Colonic mucosa (tissue), 4 donors: ENCODE measurements at regions not wholly inside any gene's neighbourhood (a gene's known extent, or its start where the extent isn't known, plus 50 kb on each side); places are given as distances from the start of the nearest gene placed in this dataset.

Source experiments
- DNase-seq: peaks from one replicate; pipeline ENCODE4 v3.0.0-alpha.2; 2020
- H3K27ac ChIP-seq: fragments of 200-600 bp; one replicate; pipeline ENCODE4 v1.8.0; 2021
- H3K27me3 ChIP-seq: fragments of 200-600 bp; one replicate; pipeline ENCODE4 v1.8.0; 2021
- H3K36me3 ChIP-seq: fragments of 200-600 bp; one replicate; pipeline ENCODE4 v1.8.0; 2021
- H3K4me1 ChIP-seq: fragments of 200-600 bp; one replicate; pipeline ENCODE4 v1.8.0; 2021; ENCODE audit warnings: mild to moderate bottlenecking
- H3K4me3 ChIP-seq: fragments of 200-600 bp; one replicate; pipeline ENCODE4 v1.8.0; 2021
- H3K9ac ChIP-seq, 2 donors: one replicate each; pipeline ENCODE4 v1.7.0; 2013; ENCODE audit warnings: control low read depth in 2 of 2, low read depth in 2 of 2, low read length in 2 of 2
- H3K9me3 ChIP-seq: fragments of 200-600 bp; one replicate; pipeline ENCODE4 v1.8.0; 2021
- CTCF ChIP-seq: fragments of 200-600 bp; IDR thresholded peaks from one replicate; pipeline ENCODE4 v1.8.0; 2022; ENCODE audit warnings: antibody characterized with exemption, mild to moderate bottlenecking
- intact Hi-C: fragments of 100-400 bp; cut with DNase I; formaldehyde crosslinking; loops from one replicate; pipeline ENCODE4 v1.14.1; 2022
- donor health status: healthy.
- donor health status: DM: no; HTN: no; CAD: no.
- donor health status: DM: no; HTN: no; CAD: no.

- Histone ChIP-seq H3K4me3 (no peak overlapping the region), H3K9ac (no peak overlapping the region), H3K4me1 (no peaks in the 10 kb centered on the region), H3K36me3 (no peaks in the 10 kb centered on the region), H3K27me3 (no peaks in the 10 kb centered on the region), H3K27ac (no peak overlapping the region), H3K9me3 (no peaks in the 10 kb centered on the region)
- DNase-seq, result no peak
- no peak for TF ChIP-seq CTCF
- intact Hi-C loops, result no loop called here
Measured at GRCh38 chr14:22305607-22306006, 283.4 kb downstream of the DAD1 start.

GRCh38 chr14:22304326-22304725, 284.7 kb downstream of the DAD1 start:
- TF ChIP-seq CTCF, result no peak
- no peaks in the 10 kb centered on the region for H3K4me1 ChIP-seq
- intact Hi-C loops, result no loop called here

GRCh38 chr14:22303589-22304195, 285.3 kb downstream of the DAD1 start:
- Histone ChIP-seq H3K4me1 (no peaks in the 10 kb centered on the region), H3K4me3 (no peak overlapping the region), H3K9me3 (no peaks in the 10 kb centered on the region), H3K27ac (no peak overlapping the region), H3K36me3 (no peaks in the 10 kb centered on the region), H3K9ac (no peak overlapping the region), H3K27me3 (no peaks in the 10 kb centered on the region)
- intact Hi-C loops, result no loop called here
- DNase-seq, result no peak
- TF ChIP-seq CTCF, result peak; percentile 47

More at GRCh38 chr14:22304326-22304725, 284.7 kb downstream of the DAD1 start:
- no peaks in the 10 kb centered on the region for H3K36me3 ChIP-seq
- no peak overlapping the region for H3K27ac ChIP-seq
- no peak overlapping the region for H3K4me3 ChIP-seq
- H3K9me3 ChIP-seq, result no peaks in the 10 kb centered on the region
- DNase-seq, result no peak
- H3K27me3 ChIP-seq, result no peaks in the 10 kb centered on the region
- no peak overlapping the region for H3K9ac ChIP-seq

- no peak overlapping the region for H3K4me3 ChIP-seq
- H3K27me3 ChIP-seq, result no peaks in the 10 kb centered on the region
- H3K27ac ChIP-seq, result no peak overlapping the region
- no peak for DNase-seq
- no peak for TF ChIP-seq CTCF
- no peaks in the 10 kb centered on the region for H3K4me1 ChIP-seq
- H3K9me3 ChIP-seq, result no peaks in the 10 kb centered on the region
- intact Hi-C loops, result no loop called here
- no peaks in the 10 kb centered on the region for H3K36me3 ChIP-seq
- H3K9ac ChIP-seq, result no peak overlapping the region
Measured at GRCh38 chr14:22300646-22301045, 288.4 kb downstream of the DAD1 start.

GRCh38 chr14:22297376-22297775, 291.6 kb downstream of the DAD1 start:
- Histone ChIP-seq H3K27me3 (no peaks in the 10 kb centered on the region), H3K4me3 (no peak overlapping the region), H3K4me1 (no peaks in the 10 kb centered on the region), H3K36me3 (no peaks in the 10 kb centered on the region), H3K9me3 (no peaks in the 10 kb centered on the region), H3K27ac (no peak overlapping the region), H3K9ac (no peak overlapping the region)
- intact Hi-C loops, result no loop called here
- TF ChIP-seq CTCF, result no peak
- no peak for DNase-seq
